Liver (tissue), 8 donors: ENCODE measurements at regions not wholly inside any gene's neighbourhood (a gene's known extent, or its start where the extent isn't known, plus 50 kb on each side); places are given as distances from the start of the nearest gene placed in this dataset.

ENCODE experiments used
- DNase-seq: peaks from one replicate; pipeline ENCODE4 v3.0.0-alpha.2; 2017; ENCODE audit warnings: low spot score
- H3K27ac ChIP-seq, 2 donors: one replicate each; pipeline ENCODE4 v1.7.0; 2013; ENCODE audit warnings: inconsistent platforms in 2 of 2, low read length in 2 of 2, control low read depth in 1 of 2, low read depth in 1 of 2, mild to moderate bottlenecking in 1 of 2
- H3K27me3 ChIP-seq, 4 donors: one replicate each; pipeline versions ENCODE4 v1.6.1 to v1.7.0; 2013; ENCODE audit warnings: low read length in 3 of 4, inconsistent platforms in 1 of 4, mild to moderate bottlenecking in 1 of 4, moderate library complexity in 1 of 4; ENCODE audit not compliant: control insufficient read depth in 4 of 4, insufficient read depth in 4 of 4
- H3K36me3 ChIP-seq, 4 donors: one replicate each; pipeline versions ENCODE4 v1.6.1 to v1.7.0; 2013; ENCODE audit warnings: low read length in 3 of 4, mild to moderate bottlenecking in 3 of 4, low read depth in 1 of 4, moderate library complexity in 1 of 4; ENCODE audit not compliant: control insufficient read depth in 4 of 4, insufficient read depth in 3 of 4
- H3K4me1 ChIP-seq, 4 donors: one replicate each; pipeline versions ENCODE4 v1.6.1 to v1.7.0; 2013; ENCODE audit warnings: low read length in 3 of 4, mild to moderate bottlenecking in 3 of 4, moderate library complexity in 1 of 4; ENCODE audit not compliant: control insufficient read depth in 4 of 4, insufficient read depth in 4 of 4
- H3K4me3 ChIP-seq, 3 donors: one replicate each; pipeline versions ENCODE4 v1.6.1 to v1.7.0; 2013; ENCODE audit warnings: low read length in 3 of 3, control low read depth in 1 of 3, low read depth in 1 of 3, mild to moderate bottlenecking in 1 of 3
- H3K9ac ChIP-seq, 2 donors: one replicate each; pipeline ENCODE4 v1.7.0; 2013; ENCODE audit warnings: low read length in 2 of 2, mild to moderate bottlenecking in 2 of 2, moderate library complexity in 2 of 2, control low read depth in 1 of 2, low read depth in 1 of 2
- H3K9me3 ChIP-seq, 4 donors: one replicate each; pipeline versions ENCODE4 v1.6.1 to v1.7.0; 2013; ENCODE audit warnings: low read length in 3 of 4; ENCODE audit not compliant: control insufficient read depth in 4 of 4
- ATF3 ChIP-seq: IDR thresholded peaks from 2 replicates; pipeline ENCODE4 v1.6.1; 2016; ENCODE audit warnings: antibody characterized with exemption
- CTCF ChIP-seq: fragments of 150-350 bp; IDR thresholded peaks from 2 replicates; pipeline ENCODE4 v1.5.1; 2017; ENCODE audit warnings: improper control_type of control experiment, low read depth, low read length; ENCODE audit not compliant: missing input control
- FOXA2 ChIP-seq: IDR thresholded peaks from 2 replicates; pipeline ENCODE4 v1.6.1; 2016; ENCODE audit warnings: antibody characterized with exemption
- GABPA ChIP-seq, 2 donors: IDR thresholded peaks in 1 of 2; conservative IDR thresholded peaks in 1 of 2; 2 replicates each; pipeline ENCODE4 v1.6.1; 2016; ENCODE audit warnings: antibody characterized with exemption in 2 of 2, mild to moderate bottlenecking in 1 of 2, moderate library complexity in 1 of 2
- HNF4A ChIP-seq, 2 donors: conservative IDR thresholded peaks; 2 replicates each; pipeline ENCODE4 v1.6.1; 2016; ENCODE audit warnings: antibody characterized with exemption in 2 of 2, mild to moderate bottlenecking in 2 of 2
- JUND ChIP-seq, 2 donors: IDR thresholded peaks; 2 replicates each; pipeline ENCODE4 v1.6.1; 2016; ENCODE audit warnings: antibody characterized with exemption in 2 of 2
- NR2F2 ChIP-seq: IDR thresholded peaks from 2 replicates; pipeline ENCODE4 v1.6.1; 2016; ENCODE audit warnings: antibody characterized with exemption
- RAD21 ChIP-seq, 2 donors: IDR thresholded peaks; 2 replicates each; pipeline ENCODE4 v1.6.1; 2016; ENCODE audit warnings: antibody characterized with exemption in 2 of 2, mild to moderate bottlenecking in 2 of 2
- REST ChIP-seq: IDR thresholded peaks from 2 replicates; pipeline ENCODE4 v1.6.1; 2016; ENCODE audit warnings: antibody characterized with exemption, mild to moderate bottlenecking
- RXRA ChIP-seq, 2 donors: IDR thresholded peaks; 2 replicates each; pipeline ENCODE4 v1.6.1; 2017 to 2018; ENCODE audit warnings: antibody characterized with exemption in 2 of 2, mild to moderate bottlenecking in 1 of 2
- SP1 ChIP-seq: IDR thresholded peaks from 2 replicates; pipeline ENCODE4 v1.6.1; 2018; ENCODE audit warnings: antibody characterized with exemption, mild to moderate bottlenecking
- TAF1 ChIP-seq: conservative IDR thresholded peaks from 2 replicates; pipeline ENCODE4 v1.6.1; 2016; ENCODE audit warnings: antibody characterized with exemption, mild to moderate bottlenecking
- ZBTB33 ChIP-seq: IDR thresholded peaks from 2 replicates; pipeline ENCODE4 v1.6.1; 2016; ENCODE audit warnings: antibody characterized with exemption
- WGBS: extraction: QIAGEN DNeasy Blood & Tissue Kit; methylation state at CpG from one replicate; pipeline ENCODE4 v1.1.7; 2013; 5-methylcytosine and 5-hydroxymethylcytosine counted together
- donor health status: healthy.
- donor health status: healthy.
- donor health status: healthy.
- donor health status: healthy.
- donor health status: healthy.

GRCh38 chr7:17493446-17493845 is 195.0 kb downstream of the AHR start:
- Histone ChIP-seq H3K9ac (no peak overlapping the region), H3K4me3 (no peak overlapping the region), H3K4me1 (peaks cover 0 to 12% (median 4%) of the 10 kb centered on the region in 4 donors), H3K9me3 (no peaks in the 10 kb centered on the region), H3K36me3 (no peaks in the 10 kb centered on the region), H3K27me3 (no peaks in the 10 kb centered on the region), H3K27ac (no peak overlapping the region)
- no peak for DNase-seq
- TF ChIP-seq RAD21 (IDR thresholded peaks at IDR 0.05) (no peak), TAF1 (no peak), REST (no peak), ZBTB33 (no peak), ATF3 (no peak), HNF4A (conservative IDR thresholded peaks at IDR 0.05) (no peak), JUND (IDR thresholded peaks at IDR 0.05) (no peak), FOXA2 (no peak), RXRA (IDR thresholded peaks at IDR 0.05) (no peak), SP1 (no peak)
- 96% methylated on average over 2 of the region's 2 CpGs for WGBS

GRCh38 chr7:17495655-17496394 is 197.4 kb downstream of the AHR start:
- Histone ChIP-seq H3K4me1 (peaks cover 2 to 12% (median 6%) of the 10 kb centered on the region in 4 donors), H3K9me3 (no peaks in the 10 kb centered on the region), H3K4me3 (no peak overlapping the region), H3K27ac (no peak overlapping the region), H3K27me3 (no peaks in the 10 kb centered on the region), H3K9ac (no peak overlapping the region), H3K36me3 (no peaks in the 10 kb centered on the region)
- TF ChIP-seq TAF1 = no peak
- TF ChIP-seq CTCF = no peak
- no peak for TF ChIP-seq ZBTB33
- TF ChIP-seq NR2F2 = no peak
- no peak for TF ChIP-seq JUND (IDR thresholded peaks at IDR 0.05)
- TF ChIP-seq RXRA (IDR thresholded peaks at IDR 0.05) = no peak
- TF ChIP-seq SP1 = no peak
- TF ChIP-seq HNF4A (conservative IDR thresholded peaks at IDR 0.05) = no peak
- TF ChIP-seq GABPA (IDR thresholded peaks at IDR 0.05 in 1 of 2, conservative IDR thresholded peaks at IDR 0.05 in 1 of 2) = no peak
- WGBS = 91% methylated on average over 2 of the region's 2 CpGs
- no peak for DNase-seq
